LNCAP (cell line): ENCODE measurements at regions not wholly inside any gene's neighbourhood (a gene's known extent, or its start where the extent isn't known, plus 50 kb on each side); places are given as distances from the start of the nearest gene placed in this dataset.

ENCODE experiments used
- TF ChIP-seq, protein P1 (sequence below): fragments of 450-650 bp; IDR thresholded peaks from 2 replicates; pipeline ENCODE4 v1.5.1; 2017; ENCODE audit warnings: mild to moderate bottlenecking

DNA sequence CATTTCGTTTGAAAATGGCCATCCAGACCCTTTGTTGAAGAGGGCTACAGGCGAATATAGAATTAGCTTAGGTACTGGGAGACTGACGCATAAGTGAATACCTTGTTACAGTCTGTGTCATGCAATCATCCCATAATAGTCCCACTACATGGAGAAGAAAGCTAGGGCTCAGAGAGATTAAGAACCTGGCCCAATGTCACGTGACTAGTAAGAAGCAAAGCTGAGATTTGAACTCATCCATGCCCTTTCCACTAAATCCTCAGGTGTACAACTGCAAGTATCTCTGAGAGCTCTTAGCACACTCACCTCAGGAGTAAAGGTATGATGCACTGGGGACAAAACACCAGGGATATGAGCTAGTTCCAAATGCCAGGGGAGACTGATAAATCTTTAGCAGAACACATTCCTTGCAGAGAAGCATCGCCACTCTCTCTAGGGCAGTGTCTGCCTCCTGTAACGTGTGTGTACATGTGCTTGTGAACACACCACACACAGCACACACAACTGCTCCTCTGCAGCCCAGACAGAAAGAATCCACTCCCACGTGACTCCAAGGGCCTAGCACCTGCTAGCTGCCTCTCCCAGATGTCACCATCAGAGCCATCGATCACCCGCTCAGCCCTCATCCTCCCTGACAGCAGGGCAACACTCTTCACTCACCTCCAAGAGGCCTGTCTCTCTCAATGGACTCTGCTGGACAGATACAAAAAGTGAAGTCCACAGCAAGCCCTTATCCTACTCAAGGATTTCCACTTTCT is 402.8 kb downstream of the NXPE2 start:
- TF ChIP-seq, protein P1, sequence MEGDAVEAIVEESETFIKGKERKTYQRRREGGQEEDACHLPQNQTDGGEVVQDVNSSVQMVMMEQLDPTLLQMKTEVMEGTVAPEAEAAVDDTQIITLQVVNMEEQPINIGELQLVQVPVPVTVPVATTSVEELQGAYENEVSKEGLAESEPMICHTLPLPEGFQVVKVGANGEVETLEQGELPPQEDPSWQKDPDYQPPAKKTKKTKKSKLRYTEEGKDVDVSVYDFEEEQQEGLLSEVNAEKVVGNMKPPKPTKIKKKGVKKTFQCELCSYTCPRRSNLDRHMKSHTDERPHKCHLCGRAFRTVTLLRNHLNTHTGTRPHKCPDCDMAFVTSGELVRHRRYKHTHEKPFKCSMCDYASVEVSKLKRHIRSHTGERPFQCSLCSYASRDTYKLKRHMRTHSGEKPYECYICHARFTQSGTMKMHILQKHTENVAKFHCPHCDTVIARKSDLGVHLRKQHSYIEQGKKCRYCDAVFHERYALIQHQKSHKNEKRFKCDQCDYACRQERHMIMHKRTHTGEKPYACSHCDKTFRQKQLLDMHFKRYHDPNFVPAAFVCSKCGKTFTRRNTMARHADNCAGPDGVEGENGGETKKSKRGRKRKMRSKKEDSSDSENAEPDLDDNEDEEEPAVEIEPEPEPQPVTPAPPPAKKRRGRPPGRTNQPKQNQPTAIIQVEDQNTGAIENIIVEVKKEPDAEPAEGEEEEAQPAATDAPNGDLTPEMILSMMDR: no peak

DNA sequence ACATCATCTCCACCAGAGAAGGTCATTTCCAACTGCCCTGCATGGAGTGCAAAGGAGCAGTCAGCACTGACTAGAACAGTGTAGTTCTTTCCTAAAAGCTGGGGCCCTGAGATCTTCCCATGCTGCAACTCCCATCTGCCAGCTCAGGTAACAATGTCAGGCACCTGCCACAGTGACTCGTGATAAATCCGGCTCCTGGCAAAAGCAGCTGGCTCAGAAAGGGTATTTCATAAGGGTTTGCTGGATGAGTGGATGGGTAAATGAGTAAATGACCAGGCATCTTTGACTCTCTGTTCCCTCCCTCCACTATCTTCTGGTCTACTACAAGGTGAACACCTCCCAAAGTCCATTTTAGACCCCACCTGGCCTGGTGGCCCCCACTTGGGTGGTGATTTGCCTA is 403.6 kb downstream of the NXPE2 start:
- TF ChIP-seq, protein P1: no peak

DNA sequence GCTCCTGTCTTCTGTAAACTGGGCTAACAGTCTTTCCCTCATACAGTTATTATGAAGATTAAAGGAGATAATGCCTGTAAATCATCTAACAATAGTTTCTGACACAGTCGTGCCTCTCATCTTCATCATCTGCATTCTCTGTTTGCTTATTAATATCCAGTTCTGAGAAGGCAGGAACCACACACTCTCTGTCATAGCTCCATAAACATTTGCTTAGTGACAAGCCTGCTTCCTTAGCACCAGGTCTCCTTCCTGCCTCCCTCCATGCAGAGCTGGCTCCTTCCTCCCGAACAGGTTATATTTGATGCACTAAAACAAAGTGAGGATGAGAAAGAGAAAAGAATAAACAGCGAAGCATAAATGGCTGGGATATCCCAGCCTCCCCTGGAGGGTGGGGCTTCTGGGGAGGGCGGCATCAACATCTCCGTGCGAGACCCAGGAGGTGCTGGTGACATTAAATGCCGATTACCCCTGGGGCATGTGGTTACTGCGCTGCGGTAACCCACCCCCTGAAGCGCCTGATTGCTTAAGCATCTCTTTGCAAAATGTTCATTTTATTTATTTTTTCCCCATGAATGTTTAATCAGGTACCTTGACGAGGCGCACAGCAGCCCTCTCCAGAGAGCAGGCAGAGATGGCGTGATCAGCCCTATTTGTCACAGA is 404.9 kb downstream of the NXPE2 start:
- TF ChIP-seq, protein P1: no peak

DNA sequence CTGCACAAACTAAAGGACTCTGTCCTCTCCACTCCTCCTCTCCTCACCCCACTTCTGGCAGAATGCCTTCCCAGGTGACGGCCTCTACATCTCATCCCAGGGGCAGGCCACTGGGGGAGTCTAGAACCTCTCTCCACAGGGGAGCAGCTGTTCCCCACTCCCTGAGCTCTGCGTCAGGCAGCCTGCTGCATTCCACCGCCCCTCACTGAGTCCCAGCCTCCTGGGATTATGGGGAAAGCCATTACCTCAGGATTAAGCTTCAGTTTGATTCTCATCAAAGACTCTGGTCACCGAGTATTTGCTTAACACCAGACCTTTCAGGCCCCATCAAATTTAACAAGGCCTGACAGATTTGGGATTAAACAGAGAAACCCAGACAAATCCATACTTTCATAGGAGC is 405.9 kb downstream of the NXPE2 start:
- TF ChIP-seq, protein P1: no peak

DNA sequence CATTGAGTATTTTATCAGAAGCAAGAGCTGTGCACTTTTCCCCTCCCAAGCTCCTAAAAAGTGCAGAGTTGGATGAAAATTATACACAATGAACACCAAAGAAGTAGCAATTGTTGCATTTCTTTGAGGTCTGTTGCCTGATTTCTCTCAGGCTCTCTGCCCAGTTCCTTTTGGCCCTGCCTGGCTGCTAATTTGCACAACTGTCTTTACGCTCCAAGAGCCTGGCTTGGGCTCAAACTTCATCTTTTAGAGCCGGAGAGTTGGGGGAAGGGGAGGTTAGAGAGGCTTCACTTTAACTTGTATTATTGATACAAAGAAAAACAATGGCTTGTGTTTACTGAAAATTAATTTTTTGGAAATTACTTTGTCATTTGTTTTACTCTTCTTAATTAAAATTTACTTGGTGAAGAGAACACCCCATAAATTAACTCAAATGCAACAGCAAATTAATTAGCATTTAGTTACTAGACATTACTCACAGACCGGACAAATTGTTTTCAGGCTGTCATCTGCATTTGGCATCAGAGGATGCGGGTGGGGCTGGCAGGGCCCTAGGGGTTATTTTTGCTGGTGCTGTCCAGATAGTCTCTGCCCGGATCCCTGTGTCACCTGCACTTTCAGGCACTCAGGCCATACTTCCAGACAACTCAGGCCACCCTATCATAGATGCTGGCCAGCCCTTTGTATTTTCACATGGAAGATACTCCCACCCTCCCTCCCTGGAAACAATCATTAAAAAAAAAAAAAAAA is 407.3 kb downstream of the NXPE2 start:
- TF ChIP-seq, protein P1: no peak

DNA sequence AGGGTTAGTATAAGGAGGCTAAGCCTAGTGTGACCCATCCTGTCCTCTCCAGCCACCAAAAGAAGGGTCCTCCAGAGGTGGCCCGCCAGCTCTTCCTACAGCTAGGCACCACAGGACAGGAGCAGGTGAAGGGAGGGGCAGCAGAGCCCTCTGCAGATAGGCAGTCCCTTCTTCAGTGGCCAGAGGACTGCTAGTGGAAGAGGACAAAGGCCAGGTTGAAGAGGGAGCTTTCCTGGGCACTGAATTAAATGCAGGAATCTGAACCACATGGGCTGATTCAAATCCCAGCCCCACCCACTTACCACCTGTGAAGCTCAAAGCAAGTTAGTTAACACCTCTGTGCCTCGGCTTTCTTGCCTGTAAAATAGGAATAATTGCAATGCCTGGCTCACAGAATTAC is 409.5 kb downstream of the NXPE2 start:
- TF ChIP-seq, protein P1: no peak

DNA sequence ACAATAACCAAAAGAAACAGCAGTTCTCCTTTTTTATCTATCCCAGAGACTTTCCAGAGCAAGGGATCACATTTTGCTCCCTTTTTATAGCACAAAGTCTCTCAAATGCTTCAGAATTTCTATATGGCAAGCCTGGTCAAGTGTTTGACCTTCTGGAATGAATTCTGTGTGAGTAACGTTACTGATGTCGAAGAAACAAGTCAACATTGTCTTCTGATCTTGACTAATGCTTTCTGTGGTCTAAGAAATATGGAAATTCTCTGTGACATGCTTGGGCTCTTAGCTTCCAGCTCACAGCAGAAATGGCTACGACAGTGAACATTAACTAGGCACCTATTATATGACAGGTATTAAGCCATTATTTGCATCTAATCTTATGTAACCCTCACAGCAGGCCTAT is 411.7 kb downstream of the CADM1 start:
- TF ChIP-seq, protein P1: no peak
